GM12878 (cell line): ENCODE measurements at regions not wholly inside any gene's neighbourhood (a gene's known extent, or its start where the extent isn't known, plus 50 kb on each side); places are given as distances from the start of the nearest gene placed in this dataset.
A peak's percentile ranks its signal among the peaks of the same experiment; 100 is the strongest.

Experiments used
- ATAC-seq: fragments of 200-7000 bp; cut with Tn5 transposase; 3 replicates; pipeline ENCODE4 v1.9.1; 2020; ENCODE audit warnings: mild to moderate bottlenecking, moderate library complexity
- BruUV-seq: library from RNA; stranded (reverse); fragments of 400-500 nt; replicated peaks from 2 replicates; lab custom pipeline; 2021; lab: Mats Ljungman, UMichigan
- CTCF ChIA-PET: fragments of 300-600 bp; sonication (Branson Sonifier 250); formaldehyde crosslinking; extraction: SDS; loops from one replicate; lab custom pipeline; 2021; ENCODE audit warnings: inconsistent platforms; lab: Yijun Ruan, JAX
- POLR2A ChIA-PET: fragments of 350-600 bp; formaldehyde crosslinking; extraction: SDS; loops from one replicate; lab custom pipeline; 2021; ENCODE audit warnings: inconsistent platforms; lab: Charles Lee
- RAD21 ChIA-PET: fragments of 300-600 bp; sonication (Branson Sonifier 250); formaldehyde crosslinking; loops from one replicate; lab custom pipeline; 2023; ENCODE audit warnings: antibody characterized with exemption; ENCODE audit not compliant: unreplicated experiment; lab: Charles Lee
- SMC1A ChIA-PET: fragments of 300-600 bp; sonication (Branson Sonifier 250); formaldehyde crosslinking; loops from one replicate; lab custom pipeline; 2023; ENCODE audit not compliant: unreplicated experiment, uncharacterized antibody; lab: Charles Lee
- DNase-seq: peaks from one replicate; pipeline ENCODE4 v3.0.0-alpha.2; 2011; ENCODE audit warnings: low read depth, low spot score
- FAIRE-seq: peaks from 3 replicates; lab custom pipeline; 2011; peaks lifted over from hg19 to GRCh38; lab: Jason Lieb, UNC
- H2AFZ ChIP-seq: 2 replicates; pipeline ENCODE4 v1.6.0; 2011; ENCODE audit warnings: low read depth, low read length, control low read depth; ENCODE audit not compliant: control insufficient read depth
- H3K27ac ChIP-seq: 2 replicates; pipeline ENCODE4 v1.5.1; 2011; ENCODE audit warnings: control low read depth; ENCODE audit not compliant: control insufficient read depth, insufficient read depth
- H3K27me3 ChIP-seq, 2 experiments: replicated peaks in 1 of 2; 2 replicates each; pipeline versions ENCODE4 v1.6.0 to v1.6.1; 2011; ENCODE audit warnings: low read length in 1 of 2; ENCODE audit not compliant: control insufficient read depth in 2 of 2, insufficient read depth in 2 of 2
- H3K36me3 ChIP-seq, 2 experiments: 2 replicates each; pipeline ENCODE4 v1.5.1; 2011; ENCODE audit warnings: low read length in 1 of 2; ENCODE audit not compliant: control insufficient read depth in 2 of 2, insufficient read depth in 2 of 2
- H3K4me1 ChIP-seq: 2 replicates; pipeline ENCODE4 v1.6.1; 2011; ENCODE audit warnings: mild to moderate bottlenecking, low read length, moderate library complexity, mixed read lengths; ENCODE audit not compliant: control insufficient read depth, insufficient read depth
- H3K4me2 ChIP-seq: 2 replicates; pipeline ENCODE4 v1.6.0; 2011; ENCODE audit warnings: control low read depth; ENCODE audit not compliant: control insufficient read depth, insufficient read depth
- H3K4me3 ChIP-seq: fragments of 200-600 bp; sonication (generic); 2 replicates; pipeline ENCODE4 v1.5.1; 2016
- H3K79me2 ChIP-seq: 2 replicates; pipeline ENCODE4 v1.6.0; 2011; ENCODE audit warnings: low read length; ENCODE audit not compliant: control insufficient read depth, insufficient read depth
- H3K9ac ChIP-seq: 2 replicates; pipeline ENCODE4 v1.8.0; 2011; ENCODE audit warnings: low read length, control low read depth, mixed read lengths; ENCODE audit not compliant: control insufficient read depth, insufficient read depth
- H3K9me3 ChIP-seq: replicated peaks from 3 replicates; pipeline ENCODE4 v1.5.1; 2011; ENCODE audit warnings: mild to moderate bottlenecking, low read length; ENCODE audit not compliant: control insufficient read depth, insufficient read depth
- H4K20me1 ChIP-seq: 2 replicates; pipeline ENCODE4 v1.6.0; 2011; ENCODE audit not compliant: control insufficient read depth, insufficient read depth
- ATF2 ChIP-seq: IDR thresholded peaks from 2 replicates; pipeline ENCODE4 v1.6.1; 2012; ENCODE audit warnings: low read length, inconsistent platforms
- CBX5 ChIP-seq: sonication (generic); IDR thresholded peaks from 2 replicates; pipeline ENCODE4 v1.6.1; 2016; ENCODE audit warnings: low read depth, moderate library complexity, mild to moderate bottlenecking, inconsistent platforms
- CHD1 ChIP-seq: IDR thresholded peaks from 2 replicates; pipeline ENCODE4 v1.6.1; 2012; ENCODE audit warnings: low read depth, low read length, improper control_type of control experiment
- E2F4 ChIP-seq: IDR thresholded peaks from 2 replicates; pipeline ENCODE4 v1.6.1; 2012; ENCODE audit warnings: low read depth, low read length, improper control_type of control experiment
- EED ChIP-seq: sonication (generic); IDR thresholded peaks from 2 replicates; pipeline ENCODE4 v1.6.1; 2016; ENCODE audit warnings: antibody characterized with exemption, low read depth
- ELK1 ChIP-seq: IDR thresholded peaks from 2 replicates; pipeline ENCODE4 v1.6.1; 2012; ENCODE audit warnings: low read depth, low read length, improper control_type of control experiment
- MEF2B ChIP-seq: fragments of 450-650 bp; IDR thresholded peaks from 2 replicates; pipeline ENCODE4 v1.6.1; 2018; ENCODE audit warnings: mild to moderate bottlenecking, moderate library complexity; ENCODE audit not compliant: partially characterized antibody, poor library complexity, severe bottlenecking
- NFYA ChIP-seq: IDR thresholded peaks from 2 replicates; pipeline ENCODE4 v1.6.1; 2011; ENCODE audit warnings: low read depth, mild to moderate bottlenecking, low read length, improper control_type of control experiment, borderline replicate concordance
- PAX8 ChIP-seq: fragments of 450-650 bp; IDR thresholded peaks from 2 replicates; pipeline ENCODE4 v1.6.1; 2017; ENCODE audit warnings: mild to moderate bottlenecking, moderate library complexity
- REST ChIP-seq: IDR thresholded peaks from 2 replicates; pipeline ENCODE4 v1.6.1; 2012; ENCODE audit warnings: mild to moderate bottlenecking, low read depth, low read length
- TCF3 ChIP-seq: IDR thresholded peaks from 2 replicates; pipeline ENCODE4 v1.6.1; 2012; ENCODE audit warnings: low read depth, mild to moderate bottlenecking, low read length, borderline replicate concordance; ENCODE audit not compliant: insufficient read depth
- ZNF207 ChIP-seq: fragments of 450-650 bp; IDR thresholded peaks from 2 replicates; pipeline ENCODE4 v1.6.1; 2014; ENCODE audit warnings: antibody characterized with exemption, mild to moderate bottlenecking, borderline replicate concordance
- WGBS: methylation state at CpG from one replicate; pipeline ENCODE4 v1.1.6; 2016; ENCODE audit warnings: low lambda C conversion rate; ENCODE audit not compliant: insufficient replicate concordance, insufficient coverage; ENCODE audit errors: missing lambda C conversion rate; 5-methylcytosine and 5-hydroxymethylcytosine counted together
- in situ Hi-C: fragments of 300-500 bp; cut with MboI; formaldehyde crosslinking; loops from 9 replicates; pipeline ENCODE4 v1.14.3; 2018; ENCODE audit warnings: mixed read lengths
- intact Hi-C: fragments of 100-400 bp; cut with micrococcal nuclease; formaldehyde crosslinking; loops from one replicate; pipeline ENCODE4 v1.14.2; 2022; ENCODE audit not compliant: unreplicated experiment
- TF ChIP-seq, protein P1 (sequence below), 3 experiments: IDR thresholded peaks in 2 of 3; conservative IDR thresholded peaks in 1 of 3; 2 replicates each; pipeline ENCODE4 v1.5.1; 2011; ENCODE audit warnings: low read depth in 3 of 3, low read length in 3 of 3, mild to moderate bottlenecking in 3 of 3, control low read depth in 2 of 3, moderate library complexity in 2 of 3, inconsistent platforms in 1 of 3, mixed read lengths in 1 of 3; ENCODE audit not compliant: control insufficient read depth in 2 of 3, insufficient read depth in 1 of 3; ENCODE audit errors: extremely low read depth in 1 of 3

GRCh38 chr3:81823882-81824395 is 62.5 kb upstream of the GBE1 start (continued):
- TF ChIP-seq EED (peak; percentile 55; the same call in 1 of the 2 replicates), CHD1 (no peak), CBX5 (0 out of 2 replicates have a peak, but pooled peaks have one; percentile 64), NFYA (no peak), E2F4 (no peak), MEF2B (no peak)

DNA sequence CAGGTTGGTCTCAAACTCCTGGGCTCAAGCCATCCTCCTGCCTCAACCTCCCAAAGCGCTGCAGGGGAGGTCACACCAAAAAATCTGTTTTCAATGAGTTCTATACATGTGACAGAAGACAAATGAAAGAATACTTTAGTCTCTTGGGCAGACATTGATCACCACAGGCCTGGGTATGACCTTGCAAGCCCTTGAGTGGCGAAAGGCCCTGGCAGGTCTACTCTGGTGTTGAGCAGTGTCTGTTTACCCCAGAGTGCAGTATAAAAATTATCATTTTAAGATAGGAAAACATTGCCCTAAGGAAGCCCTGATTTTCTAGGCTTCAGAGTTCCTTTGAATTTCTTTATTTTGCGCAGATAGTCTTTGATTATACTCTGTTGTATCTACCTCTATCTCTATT is 61.6 kb upstream of the GBE1 start:
- 100% methylated on average over 3 of the region's 3 CpGs for WGBS
- Histone ChIP-seq H3K9me3 (peaks cover 15% of the 10 kb centered on the region), H3K27ac (no peak overlapping the region), H3K79me2 (no peaks in the 10 kb centered on the region), H3K4me3 (no peak overlapping the region), H3K36me3 (no peaks in the 10 kb centered on the region), H3K4me2 (no peak overlapping the region), H3K4me1 (peaks cover 10% of the 10 kb centered on the region; the same call in 1 of the 2 replicates), H3K27me3 (no peaks in the 10 kb centered on the region), H4K20me1 (no peaks in the 10 kb centered on the region), H2AFZ (no peak overlapping the region), H3K9ac (no peak overlapping the region)
- POLR2A ChIA-PET, result interaction anchor here (1.0 kb wide), 1 partner anchor 8 kb away, joined by 3 read pairs; no protein-coding TSS in a partner anchor
- SMC1A ChIA-PET, result interaction anchor here (0.8 to 2.1 kb wide), 2 partner anchors 8 to 34 kb away, joined by 4 to 14 read pairs; no protein-coding TSS in a partner anchor
- in situ Hi-C loops (no loop called here), intact Hi-C loops (no loop called here)
- no peak for DNase-seq
- ATAC-seq, result no peak
- BruUV-seq, result no TSS peak
- CTCF ChIA-PET, result interaction anchor here (0.9 to 2.2 kb wide), 3 partner anchors 16 to 87 kb away, joined by 3 to 12 read pairs (median 3); no protein-coding TSS in a partner anchor
- RAD21 ChIA-PET, result interaction anchor here (0.6 kb wide), 1 partner anchor 45 kb away, joined by 3 read pairs; no protein-coding TSS in a partner anchor
- no peak for FAIRE-seq
- TF ChIP-seq ELK1 (no peak), TCF3 (no peak), REST (no peak), ATF2 (no peak), PAX8 (no peak), ZNF207 (no peak)
- TF ChIP-seq, protein P1, sequence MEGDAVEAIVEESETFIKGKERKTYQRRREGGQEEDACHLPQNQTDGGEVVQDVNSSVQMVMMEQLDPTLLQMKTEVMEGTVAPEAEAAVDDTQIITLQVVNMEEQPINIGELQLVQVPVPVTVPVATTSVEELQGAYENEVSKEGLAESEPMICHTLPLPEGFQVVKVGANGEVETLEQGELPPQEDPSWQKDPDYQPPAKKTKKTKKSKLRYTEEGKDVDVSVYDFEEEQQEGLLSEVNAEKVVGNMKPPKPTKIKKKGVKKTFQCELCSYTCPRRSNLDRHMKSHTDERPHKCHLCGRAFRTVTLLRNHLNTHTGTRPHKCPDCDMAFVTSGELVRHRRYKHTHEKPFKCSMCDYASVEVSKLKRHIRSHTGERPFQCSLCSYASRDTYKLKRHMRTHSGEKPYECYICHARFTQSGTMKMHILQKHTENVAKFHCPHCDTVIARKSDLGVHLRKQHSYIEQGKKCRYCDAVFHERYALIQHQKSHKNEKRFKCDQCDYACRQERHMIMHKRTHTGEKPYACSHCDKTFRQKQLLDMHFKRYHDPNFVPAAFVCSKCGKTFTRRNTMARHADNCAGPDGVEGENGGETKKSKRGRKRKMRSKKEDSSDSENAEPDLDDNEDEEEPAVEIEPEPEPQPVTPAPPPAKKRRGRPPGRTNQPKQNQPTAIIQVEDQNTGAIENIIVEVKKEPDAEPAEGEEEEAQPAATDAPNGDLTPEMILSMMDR (IDR thresholded peaks at IDR 0.05 in 2 of 3, conservative IDR thresholded peaks at IDR 0.05 in 1 of 3; ENCODE audit: control insufficient read depth in 2 of 3, extremely low read depth in 1 of 3, insufficient read depth in 1 of 3, low read depth in 3 of 3, low read length in 3 of 3), result no peak
